GM18505 (cell line): ENCODE measurements at regions not wholly inside any gene's neighbourhood (a gene's known extent, or its start where the extent isn't known, plus 50 kb on each side); places are given as distances from the start of the nearest gene placed in this dataset.
"Not testable (repeated sequence)": the region's sequence is repeated elsewhere in the genome, so short reads cannot be mapped to it uniquely, and the experiment has no call there.

ENCODE experiments used
- ATAC-seq: cut with Tn5 transposase; IDR thresholded peaks from one replicate; pipeline ENCODE4 v1.9.1; 2021; ENCODE audit not compliant: unreplicated experiment
- POLR2A ChIP-seq: IDR thresholded peaks from 4 replicates; pipeline ENCODE4 v1.6.1; 2011; ENCODE audit warnings: borderline replicate concordance; ENCODE audit not compliant: insufficient read depth, insufficient read length; ENCODE audit errors: extremely low read depth

DNA sequence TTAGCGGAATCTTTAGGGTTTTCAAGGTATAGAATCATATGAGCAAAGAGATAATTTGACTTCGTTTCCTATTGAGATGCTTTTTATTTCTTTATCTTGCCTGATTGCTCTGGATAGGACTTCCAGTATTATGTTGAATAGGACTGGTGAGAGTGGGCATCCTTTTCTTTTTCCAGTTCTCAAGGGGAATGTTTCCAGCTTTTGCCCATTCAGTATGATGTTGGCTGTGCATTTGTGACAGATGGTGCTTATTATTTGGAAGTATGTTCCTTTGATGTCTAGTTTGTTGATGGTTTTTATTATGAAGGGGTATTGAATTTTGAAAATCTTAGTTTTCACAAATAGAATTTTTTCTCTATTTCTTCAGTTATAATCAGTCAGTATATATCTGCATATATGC, 656.6 kb upstream of the MAP3K7 start:
- no peak for ATAC-seq

DNA sequence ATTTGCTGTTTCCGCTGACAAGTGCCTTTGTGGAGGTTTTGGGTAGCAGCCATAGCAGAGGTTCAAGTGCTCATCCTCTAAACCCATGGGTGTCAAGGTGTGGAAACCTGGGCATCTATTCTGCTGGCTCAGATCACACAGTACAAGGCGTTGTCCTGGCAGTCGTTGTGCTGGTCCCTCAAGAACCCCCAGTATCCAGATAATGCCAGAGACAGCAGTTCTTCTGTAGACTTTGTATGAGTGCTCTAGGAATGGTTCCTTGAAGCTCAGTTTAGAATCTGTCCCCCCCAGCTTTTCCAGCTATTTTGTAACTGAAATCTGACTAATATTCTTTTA, 655.7 kb upstream of the MAP3K7 start:
- ATAC-seq, result no peak
- no peak for TF ChIP-seq POLR2A

More for the DNA sequence above, 656.6 kb upstream of the MAP3K7 start:
- TF ChIP-seq POLR2A, result no peak

DNA sequence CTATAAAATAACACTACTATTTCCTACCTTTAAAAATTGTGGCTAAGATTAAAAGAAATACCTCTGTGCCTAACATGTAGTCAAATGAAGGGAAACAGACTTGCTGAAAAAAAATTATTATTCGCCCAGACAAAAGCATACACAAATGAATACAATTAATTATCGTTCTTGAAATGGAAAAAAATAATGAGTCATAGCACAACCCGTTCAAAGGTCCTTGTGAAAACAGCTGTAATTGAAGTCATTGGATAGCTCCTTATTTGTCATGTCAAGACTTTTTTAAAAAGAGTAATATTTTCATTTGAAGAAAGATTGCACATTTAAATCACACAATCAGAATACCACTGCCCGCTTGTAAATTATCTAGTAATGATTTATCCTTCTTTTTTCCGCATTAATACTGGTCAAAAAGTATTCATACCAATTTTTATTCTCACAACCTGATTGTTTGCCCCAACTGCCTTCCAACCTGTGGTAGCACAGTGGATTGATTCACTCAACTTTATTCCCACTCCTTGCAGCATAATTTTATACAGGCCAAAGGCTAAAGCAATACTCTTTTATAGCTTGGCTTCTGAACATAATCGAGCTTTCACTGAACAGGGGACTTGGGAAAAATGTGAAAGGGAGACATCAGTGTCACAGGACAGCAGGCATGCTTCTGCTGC, 655.2 kb upstream of the MAP3K7 start:
- TF ChIP-seq POLR2A, result no peak

DNA sequence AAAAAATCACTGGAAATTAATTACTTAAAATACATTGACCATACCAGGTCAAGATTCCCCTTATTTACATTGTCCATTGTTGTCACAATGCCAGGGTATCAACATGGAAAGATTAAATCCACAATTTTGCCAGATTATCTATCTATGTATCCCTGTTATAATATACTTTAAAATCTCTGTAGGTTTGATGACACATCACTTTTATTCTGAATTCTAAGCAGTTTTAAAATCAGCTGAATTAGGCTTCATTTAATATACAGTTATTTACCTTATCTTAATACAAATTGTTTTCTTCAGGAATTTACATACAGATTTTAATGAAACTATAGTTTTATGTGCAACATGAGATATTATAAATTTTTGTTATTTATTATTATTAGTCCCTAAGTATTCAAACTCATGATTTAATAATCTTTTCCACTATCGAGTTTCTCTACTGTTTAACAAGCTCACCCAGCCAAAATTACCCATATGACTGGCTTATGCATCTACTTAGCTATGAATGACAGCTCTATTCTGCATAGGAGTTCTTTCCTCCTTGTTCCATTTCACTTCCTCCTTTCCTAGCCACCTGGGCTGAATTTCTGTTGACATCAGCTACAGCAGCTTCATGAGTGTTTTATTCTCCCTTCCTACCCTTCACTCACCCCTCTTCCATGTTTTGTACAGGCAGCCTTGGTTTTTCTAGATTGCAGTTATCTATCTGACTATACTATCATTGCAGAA, 654.2 kb upstream of the MAP3K7 start:
- no peak for TF ChIP-seq POLR2A
- no peak for ATAC-seq

More for the DNA sequence above, 655.2 kb upstream of the MAP3K7 start:
- ATAC-seq, result no peak

DNA sequence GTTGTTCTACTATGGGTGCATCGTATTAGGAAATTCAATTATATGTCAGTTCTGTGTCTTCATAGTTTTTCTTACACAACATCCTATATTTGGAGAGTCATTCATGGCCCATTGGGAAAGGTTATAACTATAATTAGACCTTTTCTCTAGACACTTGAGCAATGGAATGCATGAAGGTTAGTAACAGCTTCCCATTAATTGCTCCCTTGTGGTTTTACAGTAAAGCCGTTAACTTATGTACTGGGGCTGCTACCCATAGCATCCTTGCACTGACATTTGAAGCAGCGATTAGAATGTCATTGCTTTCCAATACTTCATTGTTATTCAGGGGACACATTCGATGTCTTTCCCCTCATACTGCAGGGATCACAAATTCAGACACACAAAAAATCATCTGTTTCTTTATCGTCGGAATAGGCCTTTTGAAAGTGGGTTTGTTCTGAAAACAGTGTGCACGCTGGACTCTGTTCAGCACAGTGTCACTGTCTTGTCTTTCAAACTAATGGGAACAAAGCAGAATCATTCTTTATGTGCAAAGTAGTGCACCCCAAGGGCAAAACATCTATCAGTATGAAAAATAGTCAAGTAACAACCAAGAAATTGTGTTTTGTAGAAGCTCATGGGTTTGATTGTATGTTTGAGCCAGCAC, 634.3 kb upstream of the MAP3K7 start:
- no peak for ATAC-seq

DNA sequence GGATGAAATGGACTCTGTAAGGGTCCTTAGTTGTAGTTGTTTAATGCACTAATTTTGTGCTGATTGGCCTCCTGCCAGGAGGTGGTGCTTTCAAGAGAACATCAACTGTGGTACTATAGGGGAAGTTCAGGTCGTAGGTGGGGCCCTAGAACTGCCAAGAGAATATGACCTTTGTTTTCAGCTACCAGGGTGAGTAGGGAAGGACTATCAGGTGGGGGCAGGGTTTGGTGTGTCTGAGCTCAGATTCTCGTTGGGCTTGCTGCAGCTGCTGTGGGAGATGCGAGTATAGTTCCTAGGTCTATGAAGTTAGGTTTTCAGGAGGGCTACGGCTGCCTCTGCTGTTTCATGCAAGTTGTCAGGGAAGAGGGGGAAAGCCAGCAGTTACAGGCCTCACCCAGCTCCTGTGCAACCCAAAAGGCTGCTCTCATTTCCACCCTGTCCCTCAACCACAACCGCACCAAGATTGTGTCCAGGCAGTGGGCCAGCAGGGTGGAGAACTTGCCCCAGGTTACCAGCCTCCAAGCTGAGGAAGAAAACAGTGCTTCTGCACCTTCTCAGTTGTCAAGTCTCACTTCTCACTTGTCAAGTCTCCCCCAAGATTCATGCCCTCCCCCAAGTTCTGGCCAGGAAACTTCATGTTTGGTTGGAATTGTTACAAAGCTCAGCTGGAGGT, 626.5 kb upstream of the MAP3K7 start:
- no peak for TF ChIP-seq POLR2A
- no peak for ATAC-seq

More for the DNA sequence above, 634.3 kb upstream of the MAP3K7 start:
- no peak for TF ChIP-seq POLR2A

DNA sequence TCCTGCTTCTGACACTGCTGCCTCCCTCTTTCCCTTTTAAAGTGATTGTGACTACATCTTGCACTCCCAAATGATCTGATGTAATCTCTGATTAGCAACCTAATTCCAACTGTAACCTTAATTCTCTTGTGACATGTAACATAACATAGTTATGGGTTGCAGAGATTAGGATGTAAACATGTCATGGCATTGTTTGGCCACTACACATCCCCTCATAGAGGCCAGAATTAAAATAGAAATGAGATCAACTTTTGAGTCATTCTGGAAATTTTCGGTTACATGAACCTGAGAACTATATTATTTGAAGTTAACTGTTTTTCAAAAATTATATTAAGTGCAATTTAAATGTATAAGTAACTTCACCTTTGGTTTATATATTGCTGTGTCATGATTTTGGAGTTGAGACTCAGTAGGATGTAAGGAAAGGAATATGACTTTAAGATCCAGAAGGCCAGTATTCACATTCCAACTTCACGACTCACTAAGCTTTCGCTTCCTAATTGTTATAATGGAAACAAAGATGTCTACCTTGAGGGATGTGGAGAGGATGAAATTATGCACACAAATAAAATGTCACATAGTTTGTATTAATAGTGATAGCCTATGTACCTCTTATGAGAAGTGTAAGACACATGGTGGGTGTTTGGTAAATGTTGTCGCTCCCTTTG, 611.9 kb upstream of the MAP3K7 start:
- TF ChIP-seq POLR2A, result no peak
- no peak for ATAC-seq

DNA sequence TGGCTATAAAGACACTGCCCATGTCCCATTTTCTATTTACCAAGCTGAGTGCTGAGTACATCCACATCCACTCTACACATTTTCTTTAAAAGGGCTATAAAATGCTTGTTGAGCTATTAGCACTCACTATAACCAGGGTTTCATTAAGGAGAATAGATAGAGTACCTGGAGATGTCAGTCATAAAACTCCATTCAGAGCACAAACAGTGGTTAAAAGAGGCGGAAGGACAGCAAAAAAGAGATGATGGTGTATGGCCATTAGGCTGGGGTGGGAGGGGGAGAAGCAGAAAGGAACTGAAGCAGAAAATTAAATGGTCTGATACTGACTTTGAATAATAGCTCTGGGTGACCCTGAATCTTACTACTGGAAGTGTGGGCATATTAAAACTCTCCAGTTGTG, 609.9 kb upstream of the MAP3K7 start:
- TF ChIP-seq POLR2A, result no peak
- ATAC-seq, result no peak

DNA sequence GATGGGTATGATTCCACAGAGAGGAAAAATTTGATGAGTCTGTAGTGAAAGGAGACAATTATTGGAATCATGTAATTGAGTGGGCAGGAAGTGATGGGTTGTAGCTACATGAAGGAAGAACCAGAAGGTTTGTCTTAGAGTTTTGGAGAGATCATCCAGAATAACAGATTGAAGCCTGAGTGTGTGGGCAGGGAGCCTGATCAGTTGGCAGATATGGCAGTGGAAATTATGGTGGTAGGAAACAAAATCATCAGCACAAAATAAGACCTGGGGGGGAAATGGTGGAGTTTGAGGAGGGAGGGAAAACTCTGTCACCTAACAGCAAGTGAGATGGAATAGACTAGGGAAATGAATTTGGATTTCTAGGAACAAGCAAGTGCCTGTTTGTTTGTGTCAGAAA, 606.6 kb upstream of the MAP3K7 start:
- TF ChIP-seq POLR2A, result no peak
- ATAC-seq, result no peak

DNA sequence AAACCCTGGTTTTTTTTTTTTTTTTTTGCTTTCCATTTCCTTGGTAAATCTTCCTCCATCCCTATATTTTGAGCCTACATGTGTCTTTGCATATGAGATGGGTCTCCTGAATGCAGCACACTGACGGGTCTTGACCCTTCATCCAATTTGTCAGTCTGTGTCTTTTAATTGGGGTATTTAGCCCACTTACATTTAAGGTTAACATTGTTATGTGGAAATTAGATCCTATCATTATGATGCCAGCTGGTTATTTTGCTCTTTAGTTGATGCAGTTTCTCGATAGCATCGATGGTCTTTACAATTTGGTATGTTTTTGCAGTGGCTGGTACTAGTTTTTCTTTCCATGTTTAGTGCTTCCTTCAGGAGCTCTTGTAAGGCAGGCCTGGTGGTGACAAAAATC, 603.2 kb upstream of the MAP3K7 start:
- ATAC-seq, result not testable (repeated sequence)

DNA sequence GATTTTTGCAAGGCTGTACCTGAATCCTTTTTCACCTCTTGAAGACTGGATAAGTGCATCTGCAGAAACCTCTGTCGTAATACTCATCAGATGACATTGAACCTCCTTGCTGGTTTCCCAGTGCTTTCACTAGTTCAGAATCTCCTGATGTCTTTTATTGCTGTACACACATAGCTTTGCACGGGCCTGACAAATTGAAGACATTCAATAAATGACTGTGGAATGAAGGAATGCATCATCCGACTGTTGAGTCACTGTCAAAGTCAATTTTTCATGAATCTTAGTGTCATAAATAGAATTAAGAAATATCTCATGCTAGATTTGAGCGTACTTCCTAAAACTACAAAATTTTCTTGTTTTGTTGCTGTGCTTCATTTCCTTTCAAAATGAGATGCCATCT, 598.2 kb upstream of the MAP3K7 start:
- no peak for TF ChIP-seq POLR2A
- ATAC-seq, result no peak

DNA sequence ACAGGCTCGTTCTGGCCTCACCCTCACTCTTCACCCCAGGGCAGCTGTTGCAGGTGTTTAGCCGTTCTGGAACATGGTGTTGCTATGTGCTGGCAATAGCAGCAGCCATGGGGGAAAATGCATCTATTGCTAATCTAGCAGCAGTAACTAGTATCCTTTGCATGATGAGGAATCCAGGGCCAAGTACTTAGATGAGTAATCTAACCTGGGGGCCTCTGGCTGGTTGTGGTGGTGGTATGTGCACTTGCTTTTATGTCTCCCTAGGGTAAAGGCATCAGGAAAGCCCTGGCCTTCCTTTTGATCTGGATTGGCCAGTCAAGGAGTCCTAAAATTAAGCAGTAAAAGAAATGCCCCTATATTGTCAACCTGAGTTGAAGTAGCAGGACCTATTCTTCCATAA, 594.5 kb upstream of the MAP3K7 start:
- no peak for TF ChIP-seq POLR2A
- no peak for ATAC-seq

DNA sequence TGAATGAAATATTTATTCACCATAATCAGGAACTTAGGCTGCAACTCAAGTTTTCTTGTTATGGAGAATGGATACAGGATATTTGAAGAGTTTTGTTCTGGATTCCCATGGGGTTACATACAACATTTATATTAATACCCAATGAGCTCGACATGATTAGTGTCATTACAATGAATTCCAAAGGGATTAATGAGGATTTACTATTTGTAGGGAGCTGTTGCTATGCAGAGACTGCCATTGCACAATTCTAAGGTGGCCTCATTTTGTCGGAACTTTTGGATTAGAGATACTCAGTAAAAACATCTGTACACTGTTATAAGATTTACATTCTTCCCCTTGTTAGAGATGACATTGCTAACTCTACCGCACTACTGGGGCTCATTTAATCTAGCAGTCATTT, 586.8 kb upstream of the MAP3K7 start:
- TF ChIP-seq POLR2A, result no peak
- no peak for ATAC-seq
